ENCODE measurements at regions not wholly inside any gene's neighbourhood (a gene's known extent, or its start where the extent isn't known, plus 50 kb on each side); places are given as distances from the start of the nearest gene placed in this dataset.

- TF ChIP-seq CTCF (IDR thresholded peaks at IDR 0.05; ENCODE audit: insufficient read depth in 1 of 2, low read depth in 1 of 2, low read length in 1 of 2, severe bottlenecking in 1 of 2, unreplicated experiment in 1 of 2) = no peak
- Mint-ChIP-seq H3K27ac (ENCODE audit: unreplicated experiment) (no peak overlapping the region), H3K4me1 (ENCODE audit: low read depth, unreplicated experiment) (no peaks in the 10 kb centered on the region), H3K36me3 (ENCODE audit: insufficient read depth, unreplicated experiment) (no peaks in the 10 kb centered on the region), H3K9me3 (ENCODE audit: unreplicated experiment) (no peaks in the 10 kb centered on the region), H3K27me3 (ENCODE audit: insufficient read depth, unreplicated experiment) (peaks cover 2% of the 10 kb centered on the region), H3K4me3 (ENCODE audit: unreplicated experiment) (no peak overlapping the region)
- H3K4me3 ChIP-seq (ENCODE audit: low read depth, low read length) = no peak overlapping the region
- no peak for DNase-seq
- POLR2A ChIA-PET = no interaction called here
- no peaks in the 10 kb centered on the region for H3K36me3 ChIP-seq (ENCODE audit: control insufficient read depth, insufficient read depth, low read length)
- CTCF ChIA-PET = no interaction called here
- no peaks in the 10 kb centered on the region for H3K9me3 ChIP-seq
- BruUV-seq (replicated peaks) = no TSS peak
- no peaks in the 10 kb centered on the region for H3K4me1 ChIP-seq
- no peaks in the 10 kb centered on the region for H3K27me3 ChIP-seq (replicated peaks; ENCODE audit: control insufficient read depth, insufficient read depth, low read length)
- intact Hi-C loops (cut with micrococcal nuclease; ENCODE audit: unreplicated experiment) = no loop called here
Measured at GRCh38 chr2:195296490-195296889, 360.5 kb upstream of the SLC39A10 start.

GRCh38 chr2:195289081-195289480 lies 367.9 kb upstream of the SLC39A10 start:
- no peak for DNase-seq
- ChIA-PET POLR2A (no interaction called here), CTCF (no interaction called here)
- Mint-ChIP-seq H3K4me3 (ENCODE audit: unreplicated experiment) (no peak overlapping the region), H3K4me1 (ENCODE audit: low read depth, unreplicated experiment) (no peaks in the 10 kb centered on the region), H3K27me3 (ENCODE audit: insufficient read depth, unreplicated experiment) (no peaks in the 10 kb centered on the region), H3K27ac (ENCODE audit: unreplicated experiment) (no peak overlapping the region), H3K9me3 (ENCODE audit: unreplicated experiment) (no peaks in the 10 kb centered on the region), H3K36me3 (ENCODE audit: insufficient read depth, unreplicated experiment) (no peaks in the 10 kb centered on the region)
- Histone ChIP-seq H3K4me3 (ENCODE audit: low read depth, low read length) (no peak overlapping the region), H3K36me3 (ENCODE audit: control insufficient read depth, insufficient read depth, low read length) (no peaks in the 10 kb centered on the region), H3K9me3 (no peaks in the 10 kb centered on the region), H3K27me3 (replicated peaks; ENCODE audit: control insufficient read depth, insufficient read depth, low read length) (no peaks in the 10 kb centered on the region), H3K4me1 (no peaks in the 10 kb centered on the region)
- no peak for TF ChIP-seq CTCF (IDR thresholded peaks at IDR 0.05; ENCODE audit: insufficient read depth in 1 of 2, low read depth in 1 of 2, low read length in 1 of 2, severe bottlenecking in 1 of 2, unreplicated experiment in 1 of 2)
- no TSS peak for BruUV-seq (replicated peaks)
- intact Hi-C loops (cut with micrococcal nuclease; ENCODE audit: unreplicated experiment) = no loop called here

GRCh38 chr2:195279840-195280427 lies 377.1 kb upstream of the SLC39A10 start:
- Mint-ChIP-seq H3K27me3 (ENCODE audit: insufficient read depth, unreplicated experiment) (peaks cover 2% of the 10 kb centered on the region), H3K9me3 (ENCODE audit: unreplicated experiment) (no peaks in the 10 kb centered on the region), H3K4me3 (ENCODE audit: unreplicated experiment) (no peak overlapping the region), H3K4me1 (ENCODE audit: low read depth, unreplicated experiment) (no peaks in the 10 kb centered on the region), H3K36me3 (ENCODE audit: insufficient read depth, unreplicated experiment) (no peaks in the 10 kb centered on the region), H3K27ac (ENCODE audit: unreplicated experiment) (no peak overlapping the region)
- no peaks in the 10 kb centered on the region for H3K4me1 ChIP-seq
- no peaks in the 10 kb centered on the region for H3K36me3 ChIP-seq (ENCODE audit: control insufficient read depth, insufficient read depth, low read length)
- no peak for DNase-seq
- ChIA-PET CTCF (no interaction called here), POLR2A (no interaction called here)
- H3K4me3 ChIP-seq (ENCODE audit: low read depth, low read length) = no peak overlapping the region
- H3K27me3 ChIP-seq (replicated peaks; ENCODE audit: control insufficient read depth, insufficient read depth, low read length) = no peaks in the 10 kb centered on the region
- no peak for TF ChIP-seq CTCF (IDR thresholded peaks at IDR 0.05; ENCODE audit: insufficient read depth in 1 of 2, low read depth in 1 of 2, low read length in 1 of 2, severe bottlenecking in 1 of 2, unreplicated experiment in 1 of 2)
- no TSS peak for BruUV-seq (replicated peaks)
- no peaks in the 10 kb centered on the region for H3K9me3 ChIP-seq
- intact Hi-C loops (cut with micrococcal nuclease; ENCODE audit: unreplicated experiment) = no loop called here
